ENCODE measurements at regions not wholly inside any gene's neighbourhood (a gene's known extent, or its start where the extent isn't known, plus 50 kb on each side); places are given as distances from the start of the nearest gene placed in this dataset.

DNA sequence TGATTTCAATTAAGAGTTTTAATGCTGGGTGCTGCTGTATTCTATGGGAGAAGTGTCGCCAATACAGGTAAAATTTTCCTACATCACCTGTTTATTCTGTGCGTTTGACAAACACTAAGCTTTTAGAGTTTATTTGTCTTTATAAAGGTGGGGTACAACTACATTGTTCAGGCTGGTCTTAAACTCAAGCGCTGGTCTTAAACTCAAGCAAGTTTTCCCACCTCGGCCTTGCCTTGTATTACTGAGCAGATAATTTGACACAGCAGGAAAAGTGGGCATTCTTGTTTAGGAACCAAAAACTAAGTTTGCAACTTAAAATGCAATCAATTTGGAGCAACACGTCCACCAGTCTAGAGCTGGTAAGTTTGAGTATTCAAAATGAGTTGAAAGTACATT is 112.9 kb upstream of the BTN3A2 start:
- Histone ChIP-seq H3K4me3 (peak overlapping the region; percentile 49 to 57), H3K4me1 (peaks cover 0 to 13% (median 5%) of the 10 kb centered on the region in 4 donors), H3K9me3 (no peaks in the 10 kb centered on the region), H3K27me3 (peaks cover 0 to 52% of the 10 kb centered on the region in 2 donors), H3K27ac (peak overlapping the region; percentile 55 to 61), H3K36me3 (no peaks in the 10 kb centered on the region)
- TF ChIP-seq, protein P1, sequence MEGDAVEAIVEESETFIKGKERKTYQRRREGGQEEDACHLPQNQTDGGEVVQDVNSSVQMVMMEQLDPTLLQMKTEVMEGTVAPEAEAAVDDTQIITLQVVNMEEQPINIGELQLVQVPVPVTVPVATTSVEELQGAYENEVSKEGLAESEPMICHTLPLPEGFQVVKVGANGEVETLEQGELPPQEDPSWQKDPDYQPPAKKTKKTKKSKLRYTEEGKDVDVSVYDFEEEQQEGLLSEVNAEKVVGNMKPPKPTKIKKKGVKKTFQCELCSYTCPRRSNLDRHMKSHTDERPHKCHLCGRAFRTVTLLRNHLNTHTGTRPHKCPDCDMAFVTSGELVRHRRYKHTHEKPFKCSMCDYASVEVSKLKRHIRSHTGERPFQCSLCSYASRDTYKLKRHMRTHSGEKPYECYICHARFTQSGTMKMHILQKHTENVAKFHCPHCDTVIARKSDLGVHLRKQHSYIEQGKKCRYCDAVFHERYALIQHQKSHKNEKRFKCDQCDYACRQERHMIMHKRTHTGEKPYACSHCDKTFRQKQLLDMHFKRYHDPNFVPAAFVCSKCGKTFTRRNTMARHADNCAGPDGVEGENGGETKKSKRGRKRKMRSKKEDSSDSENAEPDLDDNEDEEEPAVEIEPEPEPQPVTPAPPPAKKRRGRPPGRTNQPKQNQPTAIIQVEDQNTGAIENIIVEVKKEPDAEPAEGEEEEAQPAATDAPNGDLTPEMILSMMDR (IDR thresholded peaks at IDR 0.05) = no peak
- intact Hi-C loops (cut with DNase I; ENCODE audit: low total_unique reads) = no loop called here
- no peak for DNase-seq

DNA sequence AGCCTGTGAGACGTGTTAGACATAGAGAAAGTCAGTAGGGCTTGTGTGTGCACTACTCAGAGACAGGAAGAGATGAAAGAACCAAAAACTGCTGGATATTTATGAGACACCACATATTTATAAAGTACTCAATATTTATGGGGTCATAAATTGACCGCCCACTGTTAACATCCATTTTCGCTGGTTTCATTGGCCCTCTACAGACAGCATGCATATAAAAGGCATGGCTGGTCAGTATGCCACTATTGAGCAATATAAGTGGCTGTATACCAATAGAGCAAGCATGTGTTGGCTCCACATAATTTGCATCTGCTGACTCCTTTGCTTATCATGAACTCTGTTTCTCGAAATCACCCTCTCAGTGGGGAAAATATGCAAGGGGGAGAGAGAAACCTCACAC is 110.3 kb upstream of the BTN3A2 start:
- H3K27me3 ChIP-seq = peaks cover 0 to 48% of the 10 kb centered on the region in 2 donors
- intact Hi-C loops (cut with DNase I; ENCODE audit: low total_unique reads) = no loop called here
- H3K4me1 ChIP-seq = peaks cover 0 to 12% (median 5%) of the 10 kb centered on the region in 4 donors
- H3K27ac ChIP-seq = no peak overlapping the region
- DNase-seq = no peak
- no peaks in the 10 kb centered on the region for H3K9me3 ChIP-seq
- H3K36me3 ChIP-seq = no peaks in the 10 kb centered on the region
- TF ChIP-seq, protein P1 (IDR thresholded peaks at IDR 0.05) = no peak
- no peak overlapping the region for H3K4me3 ChIP-seq

DNA sequence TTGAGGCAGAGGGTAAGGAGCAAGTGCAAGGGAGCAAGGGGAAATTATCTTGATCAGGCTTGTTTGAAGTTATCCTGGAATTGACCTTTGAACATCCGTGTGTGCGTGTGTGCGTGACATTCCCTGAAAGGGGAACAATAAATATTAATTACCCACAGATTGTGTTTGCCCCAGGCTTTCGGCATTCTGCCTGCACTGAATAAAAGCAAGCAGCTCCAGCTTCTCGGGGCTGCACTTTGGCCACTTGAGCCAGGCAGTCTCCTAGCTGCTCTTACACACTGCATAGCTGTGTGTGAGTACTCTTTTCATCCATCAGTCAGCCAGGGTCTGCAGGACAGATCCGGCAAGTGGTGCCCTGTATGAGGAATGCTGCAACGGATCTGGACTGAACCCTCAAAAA is 107.7 kb upstream of the BTN3A2 start:
- H3K27me3 ChIP-seq = peaks cover 0 to 35% of the 10 kb centered on the region in 2 donors
- H3K36me3 ChIP-seq = no peaks in the 10 kb centered on the region
- intact Hi-C loops (cut with DNase I; ENCODE audit: low total_unique reads) = no loop called here
- no peaks in the 10 kb centered on the region for H3K9me3 ChIP-seq
- H3K4me3 ChIP-seq = no peak overlapping the region
- TF ChIP-seq, protein P1 (IDR thresholded peaks at IDR 0.05) = no peak
- no peak overlapping the region for H3K27ac ChIP-seq
- DNase-seq = no peak
- no peaks in the 10 kb centered on the region for H3K4me1 ChIP-seq

DNA sequence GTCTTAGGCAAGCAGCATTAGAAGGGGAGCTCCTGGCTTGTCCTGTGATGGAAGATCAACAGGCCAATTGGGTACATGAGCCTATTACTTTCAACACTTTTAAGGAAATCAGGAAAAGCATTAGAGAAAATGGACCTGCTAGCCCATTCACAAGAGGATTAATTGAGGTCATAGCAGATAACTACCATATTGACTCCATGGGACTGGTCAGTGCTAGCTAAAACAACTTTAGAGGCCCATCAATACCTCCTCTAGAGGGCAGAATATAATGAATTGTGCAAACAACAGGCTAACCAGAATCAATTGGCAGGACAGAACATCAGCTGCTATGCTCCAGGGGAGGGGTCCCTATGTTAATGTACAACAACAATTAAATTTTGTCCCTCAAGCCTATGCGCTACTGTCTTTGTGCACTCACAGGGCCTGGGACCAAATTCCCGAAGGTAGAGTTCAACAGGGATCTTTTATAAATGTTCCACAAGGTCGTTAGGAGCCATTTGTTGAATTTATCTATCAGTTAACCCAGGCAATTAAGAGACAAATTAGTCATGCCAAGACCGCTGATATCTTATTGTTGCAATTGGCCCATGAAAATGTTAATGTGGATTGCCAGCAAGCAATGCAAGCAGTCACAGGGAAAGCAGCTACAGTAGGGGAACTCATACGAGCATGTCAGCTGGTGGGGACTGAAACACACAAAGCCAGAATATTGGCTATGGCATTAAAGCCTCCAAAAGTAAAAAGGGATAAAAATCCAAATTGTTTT is 106.6 kb upstream of the BTN3A2 start:
- no peak overlapping the region for H3K27ac ChIP-seq
- no peak overlapping the region for H3K4me3 ChIP-seq
- no peaks in the 10 kb centered on the region for H3K36me3 ChIP-seq
- intact Hi-C loops (cut with DNase I; ENCODE audit: low total_unique reads) = no loop called here
- DNase-seq = no peak
- TF ChIP-seq, protein P1 (IDR thresholded peaks at IDR 0.05) = no peak
- no peaks in the 10 kb centered on the region for H3K9me3 ChIP-seq
- peaks cover 0 to 32% of the 10 kb centered on the region in 2 donors for H3K27me3 ChIP-seq
- H3K4me1 ChIP-seq = no peaks in the 10 kb centered on the region

DNA sequence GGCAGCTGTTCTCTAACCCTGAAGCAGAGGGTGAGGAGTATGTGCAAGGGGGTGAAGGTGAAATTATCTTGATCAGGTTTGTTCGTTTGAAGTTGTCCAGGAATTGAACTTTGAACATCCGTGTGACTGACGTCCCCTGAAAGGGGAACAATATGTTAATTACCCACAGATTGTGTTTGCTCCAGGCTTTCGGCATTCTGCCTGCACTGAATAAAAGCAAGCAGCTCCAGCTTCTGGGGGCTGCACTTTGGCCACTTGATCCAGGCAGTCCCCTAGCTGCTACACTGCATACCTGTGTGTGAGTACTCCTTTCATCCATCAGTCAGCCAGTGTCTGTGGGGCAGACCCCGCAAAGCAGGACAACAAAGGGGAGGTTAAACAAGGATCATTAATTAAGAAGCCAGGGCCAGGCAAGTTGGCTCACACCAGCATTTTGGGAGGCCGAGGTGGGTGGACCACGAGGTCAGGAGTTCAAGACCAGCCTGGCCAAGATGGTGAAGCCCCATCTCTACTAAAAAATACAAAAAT is 104.8 kb upstream of the BTN3A2 start:
- H3K4me3 ChIP-seq = no peak overlapping the region
- no peaks in the 10 kb centered on the region for H3K4me1 ChIP-seq
- H3K9me3 ChIP-seq = no peaks in the 10 kb centered on the region
- no peaks in the 10 kb centered on the region for H3K36me3 ChIP-seq
- intact Hi-C loops (cut with DNase I; ENCODE audit: low total_unique reads) = no loop called here
- DNase-seq = no peak
- TF ChIP-seq, protein P1 (IDR thresholded peaks at IDR 0.05) = no peak
- H3K27ac ChIP-seq = no peak overlapping the region
- H3K27me3 ChIP-seq = peaks cover 0 to 20% of the 10 kb centered on the region in 2 donors

Measured in tibial artery (tissue), 4 donors.